ENCODE measurements at regions not wholly inside any gene's neighbourhood (a gene's known extent, or its start where the extent isn't known, plus 50 kb on each side); places are given as distances from the start of the nearest gene placed in this dataset.

DNA sequence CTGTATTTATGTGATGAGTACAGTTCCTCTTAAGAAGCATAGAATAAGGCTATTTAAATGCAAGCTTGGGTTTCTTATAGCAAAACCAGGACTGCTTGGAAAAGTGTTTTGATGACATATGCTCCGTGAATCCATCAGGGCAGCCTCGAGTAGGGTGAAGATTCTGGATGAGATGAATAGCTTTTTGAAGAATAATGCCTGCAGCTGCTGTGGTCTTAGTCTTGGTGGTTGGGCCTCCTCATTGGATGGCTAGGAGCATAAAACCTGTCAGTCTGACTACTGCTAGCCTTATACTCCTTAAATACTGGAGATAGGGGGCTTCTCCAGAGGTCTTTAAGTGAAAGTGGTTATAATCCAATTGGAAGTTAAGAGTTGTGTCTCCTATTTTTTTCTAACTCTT lies 704.3 kb downstream of the FGF9 start (continued):
- no peak for TF ChIP-seq CHD7 (IDR thresholded peaks at IDR 0.05; ENCODE audit: insufficient replicate concordance, low read length)
